K562 (cell line): ENCODE measurements at regions not wholly inside any gene's neighbourhood (a gene's known extent, or its start where the extent isn't known, plus 50 kb on each side); places are given as distances from the start of the nearest gene placed in this dataset.

Experiments
- ATAC-seq: fragments of 200-7000 bp; cut with Tn5 transposase; 3 replicates; pipeline ENCODE4 v1.9.1; 2020; ENCODE audit warnings: moderate library complexity
- BruUV-seq: library from RNA; stranded (reverse); fragments of 400-500 nt; replicated peaks from 2 replicates; lab custom pipeline; 2021; lab: Mats Ljungman, UMichigan
- CTCF ChIA-PET: fragments of 300-600 bp; formaldehyde crosslinking; extraction: SDS; loops from one replicate; lab custom pipeline; 2021; ENCODE audit warnings: low intra/inter-chr PET ratio; lab: Yijun Ruan, JAX
- POLR2A ChIA-PET: fragments of 300-600, 350-650 bp; sonication (Branson Sonifier 250); formaldehyde crosslinking; extraction: SDS; loops from one replicate; lab custom pipeline; 2021; ENCODE audit warnings: antibody characterized with exemption, inconsistent platforms; lab: Yijun Ruan, JAX
- DNase-seq, 4 experiments: peaks; one replicate each; pipeline versions ENCODE4 v3.0.0 to v3.0.0-alpha.2; 2011 to 2018; ENCODE audit warnings: low spot score in 3 of 4, mixed read lengths in 3 of 4; ENCODE audit errors: extremely low read depth in 1 of 4
- FAIRE-seq: peaks from 2 replicates; lab custom pipeline; 2011; peaks lifted over from hg19 to GRCh38; lab: Jason Lieb, UNC
- H2AFZ ChIP-seq: 2 replicates; pipeline ENCODE4 v1.6.0; 2011; ENCODE audit warnings: low read depth, low read length, control low read depth, inconsistent platforms
- H3K27ac ChIP-seq: fragments of 200-600 bp; 3 replicates; pipeline ENCODE4 v1.8.0; 2011; ENCODE audit warnings: low read depth, mild to moderate bottlenecking, control low read depth, inconsistent platforms, low read length, moderate library complexity, mixed read lengths; ENCODE audit errors: extremely low read depth
- H3K27me3 ChIP-seq, 2 experiments: fragments of 300-600 bp in 1 of 2; 2 replicates in 1 of 2; 3 replicates in 1 of 2; pipeline versions ENCODE4 v1.6.0 to v1.8.0; 2011; ENCODE audit warnings: inconsistent platforms in 2 of 2, low read length in 2 of 2, mild to moderate bottlenecking in 1 of 2, mixed read lengths in 1 of 2, moderate library complexity in 1 of 2; ENCODE audit not compliant: control insufficient read depth in 2 of 2, insufficient read depth in 2 of 2
- H3K36me3 ChIP-seq: fragments of 300-600 bp; 3 replicates; pipeline ENCODE4 v1.8.0; 2011; ENCODE audit warnings: mild to moderate bottlenecking, low read length, inconsistent platforms; ENCODE audit not compliant: control insufficient read depth, insufficient read depth
- H3K4me1 ChIP-seq, 2 experiments: fragments of 200-600 bp in 1 of 2; replicated peaks in 1 of 2; 2 replicates in 1 of 2; 3 replicates in 1 of 2; pipeline versions ENCODE4 v1.5.1 to v1.8.0; 2011; ENCODE audit warnings: inconsistent platforms in 2 of 2, low read length in 2 of 2, mild to moderate bottlenecking in 1 of 2, mixed read lengths in 1 of 2, moderate library complexity in 1 of 2; ENCODE audit not compliant: control insufficient read depth in 2 of 2, insufficient read depth in 2 of 2
- H3K4me2 ChIP-seq: 2 replicates; pipeline ENCODE4 v1.6.1; 2011; ENCODE audit warnings: low read length, control low read depth, inconsistent platforms, mixed read lengths; ENCODE audit not compliant: insufficient read depth
- H3K4me3 ChIP-seq: fragments of 200-600 bp; sonication (generic), shearing (Covaris generic); 2 replicates; pipeline ENCODE4 v1.5.1; 2016; ENCODE audit warnings: control low read depth, inconsistent platforms
- H3K79me2 ChIP-seq: fragments of 200-600 bp; 3 replicates; pipeline ENCODE4 v1.8.0; 2011; ENCODE audit warnings: low read length, inconsistent platforms; ENCODE audit not compliant: control insufficient read depth, insufficient read depth
- H3K9ac ChIP-seq, 2 experiments: 2 replicates each; pipeline versions ENCODE4 v1.6.0 to v1.6.1; 2011; ENCODE audit warnings: low read depth in 2 of 2, low read length in 2 of 2, control low read depth in 1 of 2, inconsistent platforms in 1 of 2, mild to moderate bottlenecking in 1 of 2, mixed read lengths in 1 of 2; ENCODE audit not compliant: insufficient read depth in 1 of 2
- H3K9me1 ChIP-seq: one replicate; pipeline ENCODE4 v1.6.0; 2011; ENCODE audit warnings: inconsistent platforms, mild to moderate bottlenecking, low read length, moderate library complexity; ENCODE audit not compliant: control insufficient read depth, insufficient read depth
- H3K9me3 ChIP-seq: replicated peaks from 2 replicates; pipeline ENCODE4 v1.5.1; 2011; ENCODE audit warnings: low read depth, low read length, inconsistent platforms; ENCODE audit not compliant: control insufficient read depth, insufficient read depth
- H4K20me1 ChIP-seq: replicated peaks from 2 replicates; pipeline ENCODE4 v1.6.1; 2011; ENCODE audit warnings: low read length, inconsistent platforms, mixed read lengths; ENCODE audit not compliant: control insufficient read depth, insufficient read depth
- E2F4 ChIP-seq: sonication (generic); formaldehyde crosslinking; IDR thresholded peaks from 2 replicates; pipeline ENCODE4 v1.8.0; 2022; ENCODE audit warnings: mild to moderate bottlenecking, low read depth, missing genetic modification reagents
- FOXK1 ChIP-seq: sonication (generic); formaldehyde crosslinking; IDR thresholded peaks from 2 replicates; pipeline ENCODE4 v1.8.0; 2022; ENCODE audit warnings: missing genetic modification reagents, mild to moderate bottlenecking, borderline replicate concordance
- PPARD ChIP-seq: fragments of 250-450 bp; sonication (Bioruptor Pico); IDR thresholded peaks from 2 replicates; pipeline ENCODE4 v1.8.0; 2022; ENCODE audit warnings: inconsistent platforms, mild to moderate bottlenecking, moderate library complexity
- SIRT6 ChIP-seq: IDR thresholded peaks from one replicate; pipeline ENCODE4 v1.6.1; 2012; ENCODE audit warnings: low read depth, mild to moderate bottlenecking, control low read depth, inconsistent platforms, low read length, moderate library complexity
- SMC3 ChIP-seq: conservative IDR thresholded peaks from 2 replicates; pipeline ENCODE4 v1.6.1; 2011; ENCODE audit warnings: low read depth, low read length, improper control_type of control experiment; ENCODE audit not compliant: insufficient read depth
- TBP ChIP-seq: optimal IDR thresholded peaks from 2 replicates; pipeline ENCODE3; 2011; ENCODE audit warnings: low read depth, low read length, improper control_type of control experiment
- UBTF ChIP-seq, 2 experiments: IDR thresholded peaks; 2 replicates each; pipeline ENCODE4 v1.6.1; 2012; ENCODE audit warnings: improper control_type of control experiment in 2 of 2, low read depth in 2 of 2, low read length in 2 of 2, borderline replicate concordance in 1 of 2
- WGBS: fragments of 100-300 bp; shearing (Covaris generic); methylation state at CpG from one replicate; pipeline ENCODE4 v1.1.6; 2016; ENCODE audit warnings: low coverage, mixed read lengths; ENCODE audit not compliant: insufficient coverage; ENCODE audit errors: missing lambda C conversion rate; 5-methylcytosine and 5-hydroxymethylcytosine counted together
- in situ Hi-C: fragments of 300-500 bp; cut with MboI; formaldehyde crosslinking; loops from 4 replicates; pipeline ENCODE4 v1.15.0; 2018; ENCODE audit warnings: inconsistent platforms, mixed read lengths
- intact Hi-C: fragments of 100-400 bp; cut with micrococcal nuclease; formaldehyde crosslinking; loops from 2 replicates; pipeline ENCODE4 v1.14.2; 2022

- whole genome bisulfite sequencing: 0% methylated on average over 7 of the region's 7 CpGs
- H4K20me1 ChIP-seq: no peaks in the 10 kb centered on the region
- no peaks in the 10 kb centered on the region for H3K9me3 ChIP-seq
- no peak overlapping the region for H3K4me3 ChIP-seq
- no peak for FAIRE-seq
- ChIA-PET POLR2A (no interaction called here), CTCF (no interaction called here)
- H3K79me2 ChIP-seq: no peaks in the 10 kb centered on the region
- H3K27me3 ChIP-seq: no peaks in the 10 kb centered on the region
- intact Hi-C loops (no loop called here), in situ Hi-C loops (no loop called here)
- no peak overlapping the region for H3K4me2 ChIP-seq
- ATAC-seq: no peak
- H3K9me1 ChIP-seq: no peaks in the 10 kb centered on the region
- DNase-seq: no peak
- no peak overlapping the region for H3K27ac ChIP-seq
- H2AFZ ChIP-seq: no peak overlapping the region
- no peak overlapping the region for H3K9ac ChIP-seq
- H3K36me3 ChIP-seq: no peaks in the 10 kb centered on the region
- BruUV-seq: no TSS peak
- no peak for TF ChIP-seq FOXK1
- TF ChIP-seq PPARD: no peak
- TF ChIP-seq SMC3: no peak
- no peak for TF ChIP-seq TBP
- TF ChIP-seq SIRT6: no peak
- TF ChIP-seq UBTF (IDR thresholded peaks at IDR 0.05; ENCODE audit: borderline replicate concordance in 1 of 2, low read depth in 2 of 2, low read length in 2 of 2): no peak
- TF ChIP-seq E2F4 (CRISPR knock-in tag): no peak
- no peaks in the 10 kb centered on the region for H3K4me1 ChIP-seq
Observed at GRCh38 chr2:23128684-23129292, 256.2 kb upstream of the KLHL29 start.
